Endodermal cell (in vitro differentiated cells): ENCODE measurements at regions not wholly inside any gene's neighbourhood (a gene's known extent, or its start where the extent isn't known, plus 50 kb on each side); places are given as distances from the start of the nearest gene placed in this dataset.

Experiments used
- DNase-seq: peaks from one replicate; pipeline ENCODE4 v3.0.0-alpha.2; 2017
- H3K27ac ChIP-seq: 2 replicates; pipeline ENCODE4 v1.5.1; 2013; ENCODE audit warnings: mild to moderate bottlenecking, low read depth, low read length, moderate library complexity
- H3K27me3 ChIP-seq: 2 replicates; pipeline ENCODE4 v1.6.1; 2013; ENCODE audit warnings: mild to moderate bottlenecking, low read length, moderate library complexity; ENCODE audit not compliant: insufficient read depth, control insufficient read depth, poor library complexity, severe bottlenecking
- H3K36me3 ChIP-seq: 2 replicates; pipeline ENCODE4 v1.7.0; 2013; ENCODE audit warnings: mild to moderate bottlenecking, low read length, moderate library complexity; ENCODE audit not compliant: control insufficient read depth, insufficient read depth
- H3K4me1 ChIP-seq: one replicate; pipeline ENCODE4 v1.7.0; 2013; ENCODE audit warnings: low read length; ENCODE audit not compliant: control insufficient read depth, insufficient read depth
- H3K4me3 ChIP-seq: 2 replicates; pipeline ENCODE4 v1.5.1; 2013; ENCODE audit warnings: mild to moderate bottlenecking, low read length, moderate library complexity
- H3K9ac ChIP-seq: 2 replicates; pipeline ENCODE4 v1.6.1; 2013; ENCODE audit warnings: mild to moderate bottlenecking, low read length, moderate library complexity; ENCODE audit not compliant: poor library complexity, severe bottlenecking; ENCODE audit errors: extremely low read depth
- H3K9me3 ChIP-seq: 2 replicates; pipeline ENCODE4 v1.6.1; 2013; ENCODE audit warnings: mild to moderate bottlenecking, low read length, moderate library complexity; ENCODE audit not compliant: control insufficient read depth
- H3K27ac Mint-ChIP-seq: 2 replicates; pipeline ENCODE4 v1.8.0; 2020; ENCODE audit warnings: mixed read lengths
- H3K27me3 Mint-ChIP-seq: 2 replicates; pipeline ENCODE4 v1.8.0; 2021; ENCODE audit warnings: mild to moderate bottlenecking, mixed read lengths; ENCODE audit not compliant: insufficient read depth
- H3K36me3 Mint-ChIP-seq: 2 replicates; pipeline ENCODE4 v1.8.0; 2020; ENCODE audit warnings: low read depth, mixed read lengths
- H3K4me1 Mint-ChIP-seq: 2 replicates; pipeline ENCODE4 v1.8.0; 2020; ENCODE audit warnings: mixed read lengths
- H3K4me3 Mint-ChIP-seq: 2 replicates; pipeline ENCODE4 v1.8.0; 2020; ENCODE audit warnings: mild to moderate bottlenecking, moderate library complexity, mixed read lengths
- H3K9me3 Mint-ChIP-seq: 2 replicates; pipeline ENCODE4 v1.8.0; 2020; ENCODE audit warnings: mild to moderate bottlenecking, mixed read lengths
- WGBS, 2 experiments: methylation state at CpG; one replicate each; pipeline versions ENCODE4 v1.1.5 to v1.1.7; 2013; ENCODE audit warnings: missing lambda C conversion rate in 2 of 2, mixed read lengths in 1 of 2; ENCODE audit not compliant: insufficient coverage in 1 of 2, insufficient read length in 1 of 2; 5-methylcytosine and 5-hydroxymethylcytosine counted together
- TF ChIP-seq, protein P1 (sequence below): fragments of 200-600 bp; sonication (generic); conservative IDR thresholded peaks from 2 replicates; pipeline ENCODE4 v1.5.0; 2021; ENCODE audit warnings: antibody characterized with exemption, mild to moderate bottlenecking

DNA sequence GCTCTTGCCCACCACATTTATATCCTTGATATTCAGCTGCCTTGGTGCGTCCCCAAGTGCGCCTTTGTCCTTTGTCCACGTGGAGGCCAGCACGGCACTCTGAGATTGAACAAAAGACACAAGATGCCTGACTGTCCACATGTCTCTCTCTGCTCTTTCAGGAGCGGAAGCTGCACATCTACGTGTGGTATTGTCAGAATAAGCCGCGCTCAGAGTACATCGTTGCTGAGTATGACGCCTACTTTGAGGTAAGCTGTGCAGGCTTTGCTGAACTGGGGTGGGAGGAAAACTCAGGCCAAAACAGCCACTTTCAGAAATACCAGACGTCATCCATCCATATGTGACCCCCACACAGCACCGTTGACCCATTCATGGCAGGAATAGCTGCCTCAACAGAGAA lies 72.0 kb upstream of the UMPS start:
- H3K4me1 ChIP-seq: no peaks in the 10 kb centered on the region
- H3K9ac ChIP-seq: no peak overlapping the region
- no peak overlapping the region for H3K4me3 ChIP-seq
- Mint-ChIP-seq H3K36me3 (no peaks in the 10 kb centered on the region), H3K4me1 (no peaks in the 10 kb centered on the region), H3K27ac (no peak overlapping the region), H3K9me3 (no peaks in the 10 kb centered on the region), H3K27me3 (no peaks in the 10 kb centered on the region), H3K4me3 (no peak overlapping the region)
- 84 to 87% methylated on average over 11 to 12 of the region's 12 CpGs for WGBS, 2 experiments
- H3K36me3 ChIP-seq: no peaks in the 10 kb centered on the region
- no peak for DNase-seq
- H3K27ac ChIP-seq: no peak overlapping the region
- H3K27me3 ChIP-seq: no peaks in the 10 kb centered on the region
- no peaks in the 10 kb centered on the region for H3K9me3 ChIP-seq
- TF ChIP-seq, protein P1, sequence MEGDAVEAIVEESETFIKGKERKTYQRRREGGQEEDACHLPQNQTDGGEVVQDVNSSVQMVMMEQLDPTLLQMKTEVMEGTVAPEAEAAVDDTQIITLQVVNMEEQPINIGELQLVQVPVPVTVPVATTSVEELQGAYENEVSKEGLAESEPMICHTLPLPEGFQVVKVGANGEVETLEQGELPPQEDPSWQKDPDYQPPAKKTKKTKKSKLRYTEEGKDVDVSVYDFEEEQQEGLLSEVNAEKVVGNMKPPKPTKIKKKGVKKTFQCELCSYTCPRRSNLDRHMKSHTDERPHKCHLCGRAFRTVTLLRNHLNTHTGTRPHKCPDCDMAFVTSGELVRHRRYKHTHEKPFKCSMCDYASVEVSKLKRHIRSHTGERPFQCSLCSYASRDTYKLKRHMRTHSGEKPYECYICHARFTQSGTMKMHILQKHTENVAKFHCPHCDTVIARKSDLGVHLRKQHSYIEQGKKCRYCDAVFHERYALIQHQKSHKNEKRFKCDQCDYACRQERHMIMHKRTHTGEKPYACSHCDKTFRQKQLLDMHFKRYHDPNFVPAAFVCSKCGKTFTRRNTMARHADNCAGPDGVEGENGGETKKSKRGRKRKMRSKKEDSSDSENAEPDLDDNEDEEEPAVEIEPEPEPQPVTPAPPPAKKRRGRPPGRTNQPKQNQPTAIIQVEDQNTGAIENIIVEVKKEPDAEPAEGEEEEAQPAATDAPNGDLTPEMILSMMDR: no peak

DNA sequence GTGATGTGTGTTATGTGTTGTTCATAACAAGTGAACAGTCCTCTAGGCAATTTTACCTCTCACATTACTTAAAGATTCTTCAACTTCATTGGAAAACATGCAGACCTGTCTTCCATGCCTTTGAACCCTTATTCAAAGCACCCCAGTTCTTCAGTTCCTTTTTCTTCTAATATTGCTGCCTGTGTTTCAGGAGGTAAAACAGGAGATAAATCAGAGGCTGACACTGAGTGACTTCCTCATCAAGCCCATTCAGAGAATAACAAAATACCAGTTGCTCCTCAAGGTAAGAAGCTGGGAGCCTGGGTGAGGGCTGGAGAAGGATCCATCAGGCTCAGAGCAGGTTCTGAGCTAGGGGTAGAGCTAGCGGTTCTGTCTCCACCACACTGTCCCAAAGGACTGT lies 71.1 kb upstream of the UMPS start:
- Histone ChIP-seq H3K27ac (no peak overlapping the region), H3K9ac (no peak overlapping the region), H3K9me3 (no peaks in the 10 kb centered on the region), H3K36me3 (no peaks in the 10 kb centered on the region), H3K4me1 (no peaks in the 10 kb centered on the region), H3K27me3 (no peaks in the 10 kb centered on the region), H3K4me3 (no peak overlapping the region)
- DNase-seq: no peak
- no peaks in the 10 kb centered on the region for H3K27me3 Mint-ChIP-seq
- WGBS, 2 experiments: no CpG with 5 or more reads among the region's 1 CpG
- H3K27ac Mint-ChIP-seq: no peak overlapping the region
- H3K9me3 Mint-ChIP-seq: no peaks in the 10 kb centered on the region
- no peaks in the 10 kb centered on the region for H3K36me3 Mint-ChIP-seq
- TF ChIP-seq, protein P1: no peak
- no peaks in the 10 kb centered on the region for H3K4me1 Mint-ChIP-seq
- no peak overlapping the region for H3K4me3 Mint-ChIP-seq

DNA sequence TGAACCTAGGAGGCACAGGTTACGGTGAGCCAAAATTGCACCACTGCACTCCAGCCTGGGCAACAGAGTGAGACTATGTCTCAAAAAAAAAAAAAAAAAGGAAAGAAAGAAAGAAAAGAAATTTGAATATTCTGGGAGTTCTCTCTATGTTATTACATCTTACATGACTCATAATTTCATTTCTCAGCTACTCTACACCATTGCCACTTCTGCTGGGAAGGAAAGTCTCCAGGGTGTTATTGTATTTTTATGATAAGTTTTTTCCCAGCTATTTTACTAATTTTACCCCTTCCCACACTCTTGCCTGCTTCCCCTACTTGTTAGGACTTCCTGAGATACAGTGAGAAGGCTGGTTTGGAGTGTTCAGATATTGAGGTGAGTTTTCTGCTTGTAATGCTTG lies 69.7 kb upstream of the UMPS start:
- Histone ChIP-seq H3K9me3 (no peaks in the 10 kb centered on the region), H3K36me3 (no peaks in the 10 kb centered on the region), H3K4me3 (no peak overlapping the region), H3K27me3 (no peaks in the 10 kb centered on the region), H3K27ac (no peak overlapping the region), H3K4me1 (no peaks in the 10 kb centered on the region), H3K9ac (no peak overlapping the region)
- Mint-ChIP-seq H3K27ac (no peak overlapping the region), H3K4me1 (no peaks in the 10 kb centered on the region), H3K9me3 (no peaks in the 10 kb centered on the region), H3K4me3 (no peak overlapping the region), H3K36me3 (no peaks in the 10 kb centered on the region), H3K27me3 (no peaks in the 10 kb centered on the region)
- WGBS, 2 experiments: 100% methylated on average over 1 of the region's 1 CpG
- TF ChIP-seq, protein P1: no peak
- no peak for DNase-seq
